SK-N-MC (cell line): ENCODE measurements at regions not wholly inside any gene's neighbourhood (a gene's known extent, or its start where the extent isn't known, plus 50 kb on each side); places are given as distances from the start of the nearest gene placed in this dataset.

ENCODE experiments used
- DNase-seq: peaks from one replicate; pipeline ENCODE4 v3.0.0-alpha.2; 2011; ENCODE audit warnings: low read depth, low spot score
- H3K27ac ChIP-seq: fragments of 200-600 bp; sonication (generic); 2 replicates; pipeline ENCODE4 v1.5.1; 2016; ENCODE audit warnings: mixed run types
- H3K36me3 ChIP-seq: fragments of 200-600 bp; sonication (generic); 2 replicates; pipeline ENCODE4 v1.6.1; 2017; ENCODE audit warnings: antibody characterized with exemption, low read length, mixed read lengths; ENCODE audit not compliant: insufficient read depth
- H3K4me3 ChIP-seq: fragments of 200-600 bp; sonication (generic); 2 replicates; pipeline ENCODE4 v1.5.1; 2016
- H3K9ac ChIP-seq: fragments of 200-600 bp; sonication (generic); 2 replicates; pipeline ENCODE4 v1.8.0; 2017; ENCODE audit warnings: mixed run types, mixed read lengths; ENCODE audit not compliant: insufficient read length
- H3K9me3 ChIP-seq: fragments of 200-600 bp; sonication (generic); 2 replicates; pipeline ENCODE4 v1.6.1; 2017; ENCODE audit warnings: low read depth, mild to moderate bottlenecking, antibody characterized with exemption, low read length, moderate library complexity, mixed read lengths
- EZH2 ChIP-seq: fragments of 200-600 bp; sonication (generic); IDR thresholded peaks from one replicate; pipeline ENCODE4 v1.6.1; 2017; ENCODE audit warnings: antibody characterized with exemption
- FOXP2 ChIP-seq: optimal IDR thresholded peaks from 2 replicates; pipeline ENCODE3; 2011; ENCODE audit warnings: mild to moderate bottlenecking, moderate library complexity; ENCODE audit not compliant: insufficient read depth; ENCODE audit errors: extremely low read length, control extremely low read depth
- POLR2AphosphoS5 ChIP-seq: IDR thresholded peaks from 2 replicates; pipeline ENCODE4 v1.6.1; 2012; ENCODE audit warnings: mild to moderate bottlenecking, low read depth, low read length, borderline replicate concordance

GRCh38 chr14:53537422-53538315 is 384.5 kb upstream of the DDHD1 start:
- DNase-seq: no peak

GRCh38 chr14:53536446-53536845 is 383.3 kb upstream of the DDHD1 start:
- DNase-seq: no peak
- H3K36me3 ChIP-seq: no peaks in the 10 kb centered on the region
- H3K4me3 ChIP-seq: no peak overlapping the region
- H3K9me3 ChIP-seq: no peaks in the 10 kb centered on the region
- H3K27ac ChIP-seq: no peak overlapping the region
- TF ChIP-seq EZH2 (no peak), FOXP2 (no peak), POLR2AphosphoS5 (no peak)
- H3K9ac ChIP-seq: no peak overlapping the region

More at GRCh38 chr14:53537422-53538315, 384.5 kb upstream of the DDHD1 start:
- H3K9ac ChIP-seq: no peak overlapping the region
- H3K36me3 ChIP-seq: no peaks in the 10 kb centered on the region
- no peak for TF ChIP-seq EZH2
- no peak for TF ChIP-seq POLR2AphosphoS5
- TF ChIP-seq FOXP2: no peak
- H3K9me3 ChIP-seq: no peaks in the 10 kb centered on the region
- no peak overlapping the region for H3K4me3 ChIP-seq
- H3K27ac ChIP-seq: no peak overlapping the region

DNA sequence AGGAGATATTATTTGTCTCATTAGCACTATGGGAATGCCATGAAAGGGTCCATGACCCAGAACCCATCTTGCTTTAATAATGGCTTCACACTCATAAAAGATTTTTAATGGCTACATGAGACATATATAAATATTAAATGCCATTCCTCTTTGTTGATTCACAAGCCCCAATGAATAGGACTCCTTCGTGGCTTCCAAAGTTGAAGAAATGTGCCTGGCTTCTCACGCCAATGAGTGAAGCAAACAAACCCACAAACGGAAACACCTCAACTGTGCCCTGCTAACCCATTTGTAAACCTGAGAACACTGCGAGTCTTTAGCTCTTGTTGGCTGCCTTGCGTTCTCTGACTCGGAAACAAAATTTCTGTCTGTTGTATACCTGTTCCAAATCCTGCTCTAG is 381.7 kb upstream of the DDHD1 start:
- Histone ChIP-seq H3K27ac (no peak overlapping the region), H3K4me3 (no peak overlapping the region), H3K9ac (no peak overlapping the region), H3K36me3 (no peaks in the 10 kb centered on the region), H3K9me3 (no peaks in the 10 kb centered on the region)
- TF ChIP-seq POLR2AphosphoS5: no peak
- TF ChIP-seq FOXP2: no peak
- no peak for TF ChIP-seq EZH2
- no peak for DNase-seq

DNA sequence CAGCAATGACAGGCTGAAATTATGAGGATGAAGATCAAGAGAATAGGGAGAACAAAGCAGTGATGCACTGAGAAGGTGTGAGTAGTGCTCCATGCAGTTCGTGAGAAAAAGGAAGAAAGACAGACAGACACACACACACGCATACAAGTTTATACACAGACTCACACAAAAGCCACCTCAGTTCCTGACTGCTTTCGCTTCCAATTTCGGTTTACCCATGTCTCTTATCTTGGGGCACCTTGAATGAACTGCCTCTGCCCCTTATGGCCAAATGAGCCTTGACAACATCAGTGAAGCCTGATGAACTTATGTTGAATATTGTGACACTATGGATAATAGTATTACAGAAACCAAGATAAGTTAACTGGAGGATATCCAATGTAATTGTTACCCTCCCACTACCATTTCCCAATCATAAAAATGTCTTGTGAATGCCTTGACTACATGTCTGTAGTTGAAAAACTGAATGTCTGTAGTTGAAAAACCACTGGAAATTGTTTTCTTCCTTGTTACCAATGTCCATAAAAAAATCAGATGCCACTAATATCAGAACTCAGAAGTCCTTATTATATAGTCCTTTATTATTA is 380.4 kb upstream of the DDHD1 start:
- no peak for DNase-seq
- no peaks in the 10 kb centered on the region for H3K36me3 ChIP-seq
- H3K4me3 ChIP-seq: no peak overlapping the region
- no peaks in the 10 kb centered on the region for H3K9me3 ChIP-seq
- no peak overlapping the region for H3K9ac ChIP-seq
- H3K27ac ChIP-seq: no peak overlapping the region
- TF ChIP-seq EZH2 (no peak), FOXP2 (no peak), POLR2AphosphoS5 (no peak)

DNA sequence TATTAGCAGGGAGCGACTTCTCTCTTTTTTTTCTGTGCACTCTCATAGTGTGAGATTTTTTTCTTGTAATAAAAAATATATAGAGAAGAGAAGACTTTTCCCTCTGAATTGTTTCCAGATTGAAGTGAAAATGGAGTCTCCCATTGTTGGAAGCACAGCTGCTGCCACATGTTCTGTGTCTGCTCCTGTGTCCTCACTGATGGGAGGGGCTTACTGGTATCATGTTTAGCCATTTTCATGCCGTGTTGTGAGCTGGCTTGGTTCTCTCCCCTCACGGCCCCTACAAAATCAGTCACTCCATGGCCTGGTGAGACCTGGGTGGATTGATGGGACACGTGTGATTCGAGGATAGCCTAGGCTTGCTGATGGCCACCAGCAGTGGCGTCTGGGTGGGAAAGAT is 379.7 kb upstream of the DDHD1 start:
- no peak overlapping the region for H3K27ac ChIP-seq
- no peak overlapping the region for H3K9ac ChIP-seq
- H3K36me3 ChIP-seq: no peaks in the 10 kb centered on the region
- no peak overlapping the region for H3K4me3 ChIP-seq
- no peaks in the 10 kb centered on the region for H3K9me3 ChIP-seq
- TF ChIP-seq FOXP2 (no peak), EZH2 (no peak), POLR2AphosphoS5 (no peak)
- no peak for DNase-seq

DNA sequence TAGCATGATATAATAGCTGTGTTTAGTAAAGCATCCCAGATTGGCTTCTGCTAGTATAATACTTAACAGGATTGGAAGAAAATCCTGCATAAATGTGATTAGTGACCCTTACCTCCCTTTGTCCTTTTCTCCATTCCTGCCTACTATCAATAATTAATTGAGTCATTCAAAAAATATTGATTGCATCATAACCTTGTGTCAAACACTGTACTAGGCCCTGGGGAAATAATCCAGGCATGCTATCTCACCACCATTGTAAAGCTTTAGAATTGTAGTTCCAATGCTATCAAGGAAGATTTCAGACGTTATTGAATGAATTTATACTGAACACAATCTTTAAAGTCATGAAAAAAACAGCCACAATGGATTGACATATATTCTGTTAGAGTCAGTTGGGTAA is 378.6 kb upstream of the DDHD1 start:
- Histone ChIP-seq H3K4me3 (no peak overlapping the region), H3K36me3 (no peaks in the 10 kb centered on the region), H3K9me3 (no peaks in the 10 kb centered on the region), H3K9ac (no peak overlapping the region), H3K27ac (no peak overlapping the region)
- no peak for TF ChIP-seq FOXP2
- TF ChIP-seq EZH2: no peak
- no peak for TF ChIP-seq POLR2AphosphoS5
- DNase-seq: no peak

- no peak for TF ChIP-seq FOXP2
- TF ChIP-seq EZH2: no peak
- TF ChIP-seq POLR2AphosphoS5: no peak
- Histone ChIP-seq H3K9me3 (no peaks in the 10 kb centered on the region), H3K27ac (no peak overlapping the region), H3K4me3 (no peak overlapping the region), H3K9ac (no peak overlapping the region), H3K36me3 (no peaks in the 10 kb centered on the region)
- DNase-seq: no peak
These were observed 378.0 kb upstream of the DDHD1 start for GRCh38 chr14:53531156-53531555.

DNA sequence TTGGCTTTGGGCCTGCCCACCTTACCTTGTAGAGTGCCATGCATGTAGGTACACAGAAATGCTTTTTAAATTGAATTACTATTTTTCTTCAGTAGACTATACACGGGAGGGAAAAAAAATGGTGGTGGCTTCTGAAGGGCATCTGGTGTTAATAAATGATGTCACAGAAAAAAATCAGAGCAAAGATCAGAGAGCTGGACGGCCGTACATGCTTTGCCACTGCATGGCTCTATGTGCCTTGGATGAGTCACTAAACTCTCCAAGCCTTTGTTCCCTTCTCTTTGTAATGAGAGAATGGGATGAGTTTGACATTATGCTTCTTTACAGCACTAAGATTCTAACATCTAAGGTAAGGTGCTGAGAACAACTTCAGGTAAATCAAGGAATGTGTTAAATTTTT is 376.4 kb upstream of the DDHD1 start:
- H3K27ac ChIP-seq: no peak overlapping the region
- no peaks in the 10 kb centered on the region for H3K9me3 ChIP-seq
- no peaks in the 10 kb centered on the region for H3K36me3 ChIP-seq
- DNase-seq: no peak
- no peak overlapping the region for H3K4me3 ChIP-seq
- H3K9ac ChIP-seq: no peak overlapping the region
- TF ChIP-seq EZH2: no peak
- TF ChIP-seq POLR2AphosphoS5: no peak
- no peak for TF ChIP-seq FOXP2

GRCh38 chr14:53528185-53528671 is 375.1 kb upstream of the DDHD1 start:
- no peak for DNase-seq
- TF ChIP-seq FOXP2 (no peak), EZH2 (no peak), POLR2AphosphoS5 (no peak)
- H3K36me3 ChIP-seq: no peaks in the 10 kb centered on the region
- H3K4me3 ChIP-seq: no peak overlapping the region
- no peak overlapping the region for H3K9ac ChIP-seq
- H3K27ac ChIP-seq: no peak overlapping the region
- H3K9me3 ChIP-seq: no peaks in the 10 kb centered on the region
